ACHN (cell line): ENCODE measurements at regions not wholly inside any gene's neighbourhood (a gene's known extent, or its start where the extent isn't known, plus 50 kb on each side); places are given as distances from the start of the nearest gene placed in this dataset.

Experiments used
- DNase-seq: peaks from one replicate; pipeline ENCODE4 v3.0.0-alpha.2; 2015
- in situ Hi-C: cut with HindIII; loops from 2 replicates; pipeline ENCODE4 v1.10.0; 2017; ENCODE audit warnings: low sequenced_read_pairs, low pct_ligation_motif_present, low pct_unique_long_range_greater_than_20kb

GRCh38 chrX:39541881-39542280 is 555.9 kb downstream of the BCOR start:
- in situ Hi-C loops: no loop called here

GRCh38 chrX:39542316-39542715 is 555.4 kb downstream of the BCOR start:
- DNase-seq: no peak
- in situ Hi-C loops: no loop called here

More at GRCh38 chrX:39541881-39542280, 555.9 kb downstream of the BCOR start:
- no peak for DNase-seq

GRCh38 chrX:39550795-39551361 is 546.9 kb downstream of the BCOR start:
- DNase-seq: no peak
- in situ Hi-C loops: no loop called here

- in situ Hi-C loops: no loop called here
- no peak for DNase-seq
Measured at GRCh38 chrX:39551762-39552161, 546.0 kb downstream of the BCOR start.

GRCh38 chrX:39555431-39555830 is 542.3 kb downstream of the BCOR start:
- DNase-seq: no peak
- in situ Hi-C loops: no loop called here

GRCh38 chrX:39556056-39556455 is 541.7 kb downstream of the BCOR start:
- no peak for DNase-seq
- in situ Hi-C loops: no loop called here

- in situ Hi-C loops: no loop called here
- no peak for DNase-seq
Measured at GRCh38 chrX:39559229-39559628, 538.5 kb downstream of the BCOR start.

GRCh38 chrX:39560271-39560670 is 537.5 kb downstream of the BCOR start:
- DNase-seq: no peak
- in situ Hi-C loops: no loop called here

GRCh38 chrX:39563178-39563577 is 534.6 kb downstream of the BCOR start:
- in situ Hi-C loops: no loop called here
- no peak for DNase-seq

GRCh38 chrX:39564751-39565150 is 533.0 kb downstream of the BCOR start:
- in situ Hi-C loops: no loop called here
- DNase-seq: no peak

GRCh38 chrX:39574178-39574577 is 523.6 kb downstream of the BCOR start:
- DNase-seq: no peak

GRCh38 chrX:39576041-39576872 is 521.5 kb downstream of the BCOR start:
- DNase-seq: no peak
- in situ Hi-C loops: no loop called here

More at GRCh38 chrX:39574178-39574577, 523.6 kb downstream of the BCOR start:
- in situ Hi-C loops: no loop called here

GRCh38 chrX:39577206-39577984 is 520.4 kb downstream of the BCOR start:
- in situ Hi-C loops: no loop called here
- no peak for DNase-seq

- no peak for DNase-seq
Measured at GRCh38 chrX:39577985-39578869, 519.5 kb downstream of the BCOR start.

GRCh38 chrX:39580043-39580442 is 517.7 kb downstream of the BCOR start:
- in situ Hi-C loops: no loop called here
- DNase-seq: no peak

More at GRCh38 chrX:39577985-39578869, 519.5 kb downstream of the BCOR start:
- in situ Hi-C loops: no loop called here

GRCh38 chrX:39581411-39581810 is 516.3 kb downstream of the BCOR start:
- DNase-seq: no peak
- in situ Hi-C loops: no loop called here

GRCh38 chrX:39582091-39582490 is 515.7 kb downstream of the BCOR start:
- in situ Hi-C loops: no loop called here
- DNase-seq: peak; percentile 39

- in situ Hi-C loops: no loop called here
- no peak for DNase-seq
Measured at GRCh38 chrX:39582976-39583375, 514.8 kb downstream of the BCOR start.
